Transverse colon (tissue), 4 donors: ENCODE measurements at regions not wholly inside any gene's neighbourhood (a gene's known extent, or its start where the extent isn't known, plus 50 kb on each side); places are given as distances from the start of the nearest gene placed in this dataset.

Experiments
- CTCF ChIP-seq, 5 experiments: fragments of 200-600 bp in 3 of 5; fragments of 450-650 bp in 2 of 5; sonication (generic) in 3 of 5; IDR thresholded peaks; 1 replicate in 2 of 5; 2 replicates in 3 of 5; pipeline ENCODE4 v1.5.1; 2016 to 2017; ENCODE audit warnings: antibody characterized with exemption in 5 of 5, inconsistent platforms in 3 of 5, mild to moderate bottlenecking in 2 of 5, moderate library complexity in 1 of 5
- POLR2A ChIP-seq: fragments of 450-650 bp; IDR thresholded peaks from one replicate; pipeline ENCODE4 v1.6.1; 2016; ENCODE audit warnings: antibody characterized with exemption, mild to moderate bottlenecking, moderate library complexity
- POLR2AphosphoS5 ChIP-seq, 3 donors: sonication (generic); formaldehyde crosslinking; IDR thresholded peaks; one replicate each; pipeline ENCODE4 v1.6.1; 2016; ENCODE audit warnings: antibody characterized with exemption in 3 of 3

GRCh38 chr4:14809203-14809602 lies 193.1 kb upstream of the CPEB2 start:
- TF ChIP-seq CTCF (IDR thresholded peaks at IDR 0.05) (no peak), POLR2AphosphoS5 (IDR thresholded peaks at IDR 0.05) (no peak), POLR2A (no peak)
